RWPE1 (cell line): ENCODE measurements at regions not wholly inside any gene's neighbourhood (a gene's known extent, or its start where the extent isn't known, plus 50 kb on each side); places are given as distances from the start of the nearest gene placed in this dataset.

Experiments used
- CTCF ChIA-PET: fragments of 350-600 bp; sonication (Branson Sonifier 250); formaldehyde crosslinking; extraction: SDS; loops from one replicate; lab custom pipeline; 2021; lab: Yijun Ruan, JAX
- POLR2A ChIA-PET: fragments of 400-600 bp; formaldehyde crosslinking; extraction: SDS; loops from one replicate; lab custom pipeline; 2020; ENCODE audit warnings: antibody characterized with exemption; ENCODE audit not compliant: low non-redundant PET; lab: Yijun Ruan, JAX
- DNase-seq: peaks from one replicate; pipeline ENCODE4 v3.0.0; 2012; ENCODE audit warnings: low spot score
- H3K27ac ChIP-seq: fragments of 450-650 bp; 2 replicates; pipeline ENCODE4 v1.5.1; 2017
- CTCF ChIP-seq: fragments of 450-650 bp; conservative IDR thresholded peaks from 2 replicates; pipeline ENCODE4 v1.5.1; 2017; ENCODE audit warnings: low read depth, mild to moderate bottlenecking

GRCh38 chr19:30774252-30774766 is 402.1 kb downstream of the ZNF536 start:
- ChIA-PET POLR2A (interaction anchor here (0.6 kb wide), 1 partner anchor 38 kb away, joined by 4 read pairs; no protein-coding TSS in a partner anchor), CTCF (interaction anchor here (0.6 kb wide), 1 partner anchor 152 kb away, joined by 6 read pairs; no protein-coding TSS in a partner anchor)
- no peak for DNase-seq
- TF ChIP-seq CTCF: no peak
- H3K27ac ChIP-seq: no peak overlapping the region

GRCh38 chr19:30762651-30763050 is 390.5 kb downstream of the ZNF536 start:
- H3K27ac ChIP-seq: no peak overlapping the region
- DNase-seq: no peak
- no peak for TF ChIP-seq CTCF
- ChIA-PET POLR2A (no interaction called here), CTCF (no interaction called here)

- no peak overlapping the region for H3K27ac ChIP-seq
- no peak for DNase-seq
- CTCF ChIA-PET: no interaction called here
- no peak for TF ChIP-seq CTCF
- POLR2A ChIA-PET: no interaction called here
Observed at GRCh38 chr19:30760014-30760413, 387.8 kb downstream of the ZNF536 start.

- ChIA-PET CTCF (interaction anchor here (0.6 kb wide), 2 partner anchors 28 to 30 kb away, joined by 3 read pairs; no protein-coding TSS in a partner anchor), POLR2A (no interaction called here)
- TF ChIP-seq CTCF: no peak
- no peak for DNase-seq
- H3K27ac ChIP-seq: no peak overlapping the region
Observed at GRCh38 chr19:30757837-30758617, 385.8 kb downstream of the ZNF536 start.

DNA sequence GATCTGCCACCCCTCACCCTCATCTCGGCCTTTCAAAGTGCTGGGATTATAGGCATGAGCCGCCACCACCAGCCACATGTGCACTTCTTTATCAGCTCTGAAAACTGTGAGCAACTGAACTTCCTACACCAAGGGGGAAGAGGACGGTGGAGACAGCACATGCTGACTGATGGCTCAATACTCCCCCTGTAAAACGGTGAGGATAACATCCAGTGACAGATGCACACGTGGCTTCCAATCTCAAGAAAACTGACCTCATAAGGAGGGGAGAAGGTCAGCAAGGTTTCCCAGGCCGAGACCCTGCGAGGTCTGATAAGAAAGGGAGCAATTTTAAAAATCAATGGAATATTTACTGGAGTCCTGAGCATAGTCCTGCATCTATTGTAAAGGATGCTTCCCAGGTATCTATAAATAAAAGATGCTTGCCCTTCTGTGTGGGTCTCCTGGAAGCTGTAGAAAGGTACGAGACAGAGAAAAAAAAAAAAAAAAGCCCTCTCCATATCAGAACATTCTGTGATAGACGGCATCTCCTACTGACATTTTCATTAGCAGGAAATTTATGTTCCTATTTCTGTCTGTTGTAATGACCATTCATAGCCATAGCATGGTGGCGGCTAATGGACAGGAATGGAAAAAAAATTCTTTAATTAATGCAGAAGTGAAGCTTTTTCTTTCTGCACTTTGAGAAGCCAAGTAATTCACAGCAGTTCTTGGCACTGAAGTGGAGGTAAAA is 385.1 kb downstream of the ZNF536 start:
- no peak overlapping the region for H3K27ac ChIP-seq
- POLR2A ChIA-PET: no interaction called here
- DNase-seq: no peak
- CTCF ChIA-PET: interaction anchor here (0.5 kb wide), 1 partner anchor 78 kb away, joined by 4 read pairs; no protein-coding TSS in a partner anchor
- TF ChIP-seq CTCF: no peak

DNA sequence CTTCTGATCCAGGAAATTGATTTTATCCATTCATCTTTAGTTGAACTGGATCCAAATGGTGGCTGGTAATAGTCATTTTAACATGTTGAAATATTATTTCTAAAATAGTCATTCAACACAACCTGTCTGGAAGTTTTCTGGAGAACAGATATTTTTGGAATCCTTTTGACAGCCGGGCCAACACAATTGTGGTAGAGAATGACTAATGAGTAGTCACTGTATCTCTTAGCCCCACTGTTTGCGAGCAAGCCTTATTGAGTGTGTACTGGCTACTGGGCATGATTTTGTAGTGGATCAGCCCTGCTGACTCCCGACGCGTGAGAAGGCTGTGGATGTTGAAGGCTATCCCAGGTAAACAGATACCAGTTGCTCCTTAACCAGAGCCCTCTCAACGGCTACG is 383.4 kb downstream of the ZNF536 start:
- no peak overlapping the region for H3K27ac ChIP-seq
- ChIA-PET POLR2A (no interaction called here), CTCF (no interaction called here)
- no peak for DNase-seq
- no peak for TF ChIP-seq CTCF
